ENCODE measurements at regions not wholly inside any gene's neighbourhood (a gene's known extent, or its start where the extent isn't known, plus 50 kb on each side); places are given as distances from the start of the nearest gene placed in this dataset.
"Not testable (repeated sequence)": the region's sequence is repeated elsewhere in the genome, so short reads cannot be mapped to it uniquely, and the experiment has no call there.

DNA sequence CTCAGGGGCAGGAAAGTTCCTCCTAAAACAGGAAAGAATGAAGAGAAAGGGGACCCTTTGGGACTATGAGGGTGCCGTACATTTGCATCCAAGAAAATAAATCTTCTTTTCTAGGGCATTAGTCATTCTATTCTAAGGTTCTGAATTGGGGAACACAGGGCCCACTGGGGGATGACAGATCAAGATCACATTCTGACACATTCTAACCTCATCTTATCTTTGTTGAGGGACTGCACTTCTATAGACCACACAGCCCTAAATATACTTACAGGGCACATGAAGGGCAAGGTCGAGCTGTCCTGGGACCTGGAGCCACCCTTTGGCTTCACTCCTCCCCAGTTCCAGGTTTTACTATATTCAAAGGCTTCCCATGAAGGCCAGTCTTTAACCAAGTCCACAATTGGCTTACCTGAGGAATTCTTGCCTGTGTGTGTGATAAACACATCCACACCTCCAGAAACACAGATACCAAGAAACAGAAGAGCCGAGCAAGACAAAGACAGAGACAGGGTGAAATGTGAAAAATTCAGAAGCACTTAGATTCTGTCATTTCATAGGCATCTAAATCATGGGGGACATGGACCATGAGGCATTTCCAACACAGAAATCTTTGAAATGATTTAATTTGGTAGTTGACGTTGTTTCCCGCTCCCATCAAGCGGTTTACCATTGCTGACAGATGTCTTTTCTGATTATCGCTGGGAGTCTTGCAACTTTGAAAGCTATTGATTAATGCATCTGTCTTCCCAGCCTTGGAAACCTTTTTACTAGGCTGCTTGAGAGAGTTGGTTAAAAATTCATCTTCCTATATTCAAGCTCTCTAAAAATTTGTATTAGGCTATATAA, 75.8 kb downstream of the CCDC71L start:
- H3K27ac ChIP-seq (ENCODE audit: low read depth, low read length), result no peak overlapping the region
- 76 to 86% (median 84%) methylated on average over 7 of the region's 7 CpGs for WGBS, 3 donors

DNA sequence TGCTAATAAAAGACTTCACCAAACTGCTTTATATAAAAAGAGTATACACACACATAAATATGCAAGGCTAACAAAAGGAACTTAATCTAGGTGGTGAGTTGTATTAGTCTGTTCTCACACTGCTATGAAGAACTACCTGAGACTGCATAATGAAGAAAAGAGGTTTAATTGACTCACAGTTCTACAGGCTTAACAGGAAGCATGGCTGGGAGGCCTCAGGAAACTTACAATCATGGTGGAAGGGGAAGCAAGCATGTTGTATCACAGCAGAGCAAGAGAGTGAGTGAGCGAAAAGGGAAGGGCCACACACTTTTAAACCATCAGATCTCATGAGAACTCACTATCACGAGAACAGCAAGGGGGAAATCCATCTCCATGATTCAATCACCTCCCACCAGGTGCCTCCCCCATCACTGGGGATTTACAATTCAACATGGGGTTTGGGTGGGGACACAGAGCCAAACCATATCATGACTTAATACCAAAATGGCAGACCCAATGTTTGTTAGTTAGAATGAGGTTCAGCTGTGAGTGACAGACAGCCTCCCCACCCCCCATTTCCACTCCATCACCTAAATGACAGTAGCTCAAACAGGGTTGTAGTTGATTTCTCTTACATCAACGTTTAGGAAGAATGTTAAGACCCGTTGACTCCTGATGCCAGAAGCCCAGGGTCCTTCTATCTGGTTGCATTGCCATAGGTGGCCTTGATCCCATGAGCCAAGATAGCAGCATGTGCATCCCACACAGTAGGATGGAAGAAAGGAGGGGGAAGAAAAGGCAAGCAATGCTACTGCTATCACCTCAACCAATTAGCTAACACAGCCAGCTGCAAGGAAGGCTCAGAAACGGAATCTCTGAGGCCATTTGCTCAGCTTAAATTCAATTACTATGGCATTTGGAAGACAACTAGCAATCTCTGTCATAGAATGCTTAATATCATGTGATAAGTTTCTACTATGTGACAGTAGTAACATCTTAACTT, 77.0 kb downstream of the CCDC71L start:
- H3K27ac ChIP-seq (ENCODE audit: low read depth, low read length), result no peak overlapping the region
- 74 to 85% (median 83%) methylated on average over 5 of the region's 5 CpGs for WGBS, 3 donors

- H3K27ac ChIP-seq (ENCODE audit: low read depth, low read length), result no peak overlapping the region
- WGBS, 3 donors, result 76 to 93% (median 89%) methylated on average over 2 of the region's 2 CpGs
Observed at GRCh38 chr7:106583100-106583499, 77.9 kb downstream of the CCDC71L start.

DNA sequence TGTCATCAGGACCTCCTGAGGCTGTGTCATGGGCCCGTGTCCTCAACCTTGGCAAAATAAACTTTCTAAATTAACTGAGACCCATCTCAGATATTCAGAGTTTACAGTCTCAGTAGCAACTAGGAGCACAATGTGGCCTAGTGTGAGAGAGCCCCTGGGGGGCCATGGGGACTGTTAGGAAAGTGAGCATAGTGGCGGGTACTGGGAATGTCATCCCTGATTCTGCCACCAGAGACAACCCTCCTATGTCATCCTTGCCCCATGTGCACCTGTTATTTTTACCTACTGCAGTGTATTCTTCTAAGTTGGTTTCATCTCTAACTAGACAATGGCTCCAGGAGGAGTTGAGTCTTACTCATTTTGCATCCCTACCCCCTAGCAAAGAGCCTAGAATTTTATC, 78.6 kb downstream of the CCDC71L start:
- H3K27ac ChIP-seq (ENCODE audit: low read depth, low read length), result no peak overlapping the region
- 80 to 88% (median 84%) methylated on average over 2 of the region's 2 CpGs for WGBS, 3 donors

- WGBS, 3 donors, result 93 to 97% (median 93%) methylated on average over 10 to 13 of the region's 13 CpGs
- H3K27ac ChIP-seq (ENCODE audit: low read depth, low read length), result not testable (repeated sequence)
Observed at GRCh38 chr7:106579086-106579485, 81.9 kb downstream of the CCDC71L start.

DNA sequence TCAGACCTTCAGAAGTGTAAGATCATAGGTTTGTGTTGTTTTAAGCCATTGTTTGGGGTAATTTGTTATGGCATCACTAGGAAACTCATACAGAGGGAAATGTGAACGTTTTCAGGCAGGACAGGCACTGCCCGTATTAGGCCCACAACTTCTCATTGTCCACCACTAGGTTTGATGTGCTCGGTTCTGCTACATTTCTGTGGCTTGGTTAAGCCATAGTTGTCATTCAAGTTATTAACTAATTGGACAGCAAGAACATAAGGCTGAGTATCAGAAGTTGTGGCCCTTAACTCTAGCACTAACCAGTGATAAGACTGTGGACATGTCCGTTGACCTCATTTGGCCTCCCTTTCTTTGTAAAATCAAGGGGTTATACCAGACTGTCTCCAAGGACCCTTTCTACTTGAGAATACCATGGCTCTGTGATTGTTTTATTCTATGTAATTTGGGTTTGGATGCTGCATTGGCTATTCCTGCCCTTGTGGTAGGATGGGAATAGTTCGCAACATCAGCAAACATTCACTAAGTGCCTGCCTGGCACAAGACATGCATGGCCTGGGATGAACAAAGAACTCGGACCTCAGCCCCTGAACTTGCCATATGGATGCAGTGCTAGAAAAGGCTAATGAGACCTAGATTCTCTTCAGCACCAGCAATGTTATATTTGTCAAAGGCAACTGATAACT, 85.7 kb downstream of the CCDC71L start:
- no peak overlapping the region for H3K27ac ChIP-seq (ENCODE audit: low read depth, low read length)
- 88 to 92% (median 90%) methylated on average over 6 of the region's 6 CpGs for WGBS, 3 donors

DNA sequence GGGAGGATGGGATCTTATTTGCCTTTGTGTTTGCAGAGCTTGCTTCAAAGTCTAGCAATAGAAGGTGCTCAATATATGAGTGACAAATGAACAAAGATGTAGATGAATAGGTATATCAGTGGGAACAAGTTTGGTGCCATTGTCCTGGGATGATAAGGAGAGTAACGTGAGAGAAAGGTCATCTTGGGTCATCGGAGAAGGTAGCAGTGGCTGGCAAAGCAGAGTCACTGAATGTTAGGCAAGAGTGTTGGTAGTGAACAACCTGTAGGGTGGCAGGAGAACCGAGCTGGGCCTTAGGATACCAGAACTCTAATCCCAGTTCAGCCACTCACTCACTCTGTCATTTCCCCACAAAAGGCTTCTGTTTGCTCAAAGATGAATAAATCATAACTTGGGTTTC, 87.2 kb downstream of the CCDC71L start:
- H3K27ac ChIP-seq (ENCODE audit: low read depth, low read length), result no peak overlapping the region
- WGBS, 3 donors, result 54 to 91% (median 84%) methylated on average over 3 of the region's 3 CpGs

- no peak overlapping the region for H3K27ac ChIP-seq (ENCODE audit: low read depth, low read length)
- WGBS, 3 donors, result 83 to 89% (median 83%) methylated on average over 1 of the region's 1 CpG
Observed at GRCh38 chr7:106573125-106573663, 87.8 kb downstream of the CCDC71L start.

- 75 to 90% (median 80%) methylated on average over 3 of the region's 3 CpGs for WGBS, 3 donors
- no peak overlapping the region for H3K27ac ChIP-seq (ENCODE audit: low read depth, low read length)
Observed at GRCh38 chr7:106572394-106573124, 88.4 kb downstream of the CCDC71L start.

- H3K27ac ChIP-seq (ENCODE audit: low read depth, low read length), result no peak overlapping the region
- WGBS, 3 donors, result 77 to 85% (median 80%) methylated on average over 3 of the region's 3 CpGs
Observed at GRCh38 chr7:106571563-106571962, 89.4 kb downstream of the CCDC71L start.

GRCh38 chr7:106570948-106571418, 90.0 kb downstream of the CCDC71L start:
- no peak overlapping the region for H3K27ac ChIP-seq (ENCODE audit: low read depth, low read length)
- 51 to 61% (median 57%) methylated on average over 5 of the region's 5 CpGs for WGBS, 3 donors

GRCh38 chr7:106570146-106570545, 90.8 kb downstream of the CCDC71L start:
- H3K27ac ChIP-seq (ENCODE audit: low read depth, low read length), result no peak overlapping the region
- 92 to 94% (median 93%) methylated on average over 2 of the region's 2 CpGs for WGBS, 3 donors

DNA sequence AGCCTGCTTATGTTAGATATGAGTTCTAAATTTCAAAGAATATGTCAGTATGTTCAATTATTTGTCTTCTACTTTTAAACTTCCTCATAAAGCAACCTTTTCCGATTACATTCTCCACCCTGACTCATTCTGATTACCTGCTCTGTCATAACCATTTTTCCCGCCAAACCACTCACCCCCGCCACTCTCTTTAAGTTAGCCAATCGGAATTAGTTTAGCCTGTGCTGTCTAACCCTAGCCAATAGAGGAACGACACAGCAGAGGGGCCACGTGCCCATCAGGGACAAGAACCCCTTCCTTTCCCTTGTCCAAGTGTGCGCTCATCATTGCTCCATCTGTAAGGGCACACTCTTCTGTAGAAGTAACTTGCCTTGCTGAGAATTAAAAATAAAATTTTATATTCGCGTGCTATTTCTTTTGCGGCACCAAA, 91.4 kb downstream of the CCDC71L start:
- no peak overlapping the region for H3K27ac ChIP-seq (ENCODE audit: low read depth, low read length)
- 88 to 94% (median 88%) methylated on average over 10 of the region's 10 CpGs for WGBS, 3 donors

DNA sequence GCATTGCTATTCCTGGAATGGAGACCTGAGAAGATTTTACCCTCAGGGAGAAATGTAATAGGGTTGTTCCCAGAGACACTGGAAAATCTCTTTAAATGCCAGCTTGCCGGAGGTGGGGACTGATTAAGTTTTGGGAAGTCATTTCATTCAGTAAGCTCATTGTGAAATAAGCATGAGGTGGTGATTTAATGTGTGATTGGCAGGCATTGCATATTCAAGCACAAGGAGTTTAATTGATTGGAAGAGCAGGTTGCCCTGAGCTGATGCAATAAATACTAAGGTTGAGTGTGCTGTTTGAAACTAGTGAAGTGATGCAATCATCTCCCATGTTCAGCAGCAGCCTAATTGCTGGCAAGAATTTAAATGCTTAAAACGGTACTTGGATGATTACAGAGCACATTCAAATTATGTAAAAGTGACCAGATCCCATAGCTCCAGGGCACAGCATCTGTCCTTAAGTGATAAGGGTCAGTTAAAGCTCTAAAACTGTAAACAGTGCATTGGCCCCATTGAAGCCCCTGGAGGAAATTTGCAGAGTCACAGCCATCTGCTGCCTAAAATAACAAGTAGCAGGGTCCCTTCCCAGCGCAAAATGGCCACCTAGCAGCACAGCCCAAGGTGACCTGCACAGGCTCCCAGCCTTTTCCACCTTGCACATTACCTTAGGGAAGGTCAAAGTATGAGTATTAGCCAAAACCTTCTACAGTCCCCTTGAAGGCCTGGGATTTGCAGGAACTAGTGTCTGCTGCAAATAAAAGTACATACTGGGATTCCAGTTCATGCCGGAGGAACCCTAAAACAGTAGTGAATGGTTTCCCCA, 92.1 kb downstream of the CCDC71L start:
- no peak overlapping the region for H3K27ac ChIP-seq (ENCODE audit: low read depth, low read length)
- 54 to 60% (median 60%) methylated on average over 4 of the region's 4 CpGs for WGBS, 3 donors

DNA sequence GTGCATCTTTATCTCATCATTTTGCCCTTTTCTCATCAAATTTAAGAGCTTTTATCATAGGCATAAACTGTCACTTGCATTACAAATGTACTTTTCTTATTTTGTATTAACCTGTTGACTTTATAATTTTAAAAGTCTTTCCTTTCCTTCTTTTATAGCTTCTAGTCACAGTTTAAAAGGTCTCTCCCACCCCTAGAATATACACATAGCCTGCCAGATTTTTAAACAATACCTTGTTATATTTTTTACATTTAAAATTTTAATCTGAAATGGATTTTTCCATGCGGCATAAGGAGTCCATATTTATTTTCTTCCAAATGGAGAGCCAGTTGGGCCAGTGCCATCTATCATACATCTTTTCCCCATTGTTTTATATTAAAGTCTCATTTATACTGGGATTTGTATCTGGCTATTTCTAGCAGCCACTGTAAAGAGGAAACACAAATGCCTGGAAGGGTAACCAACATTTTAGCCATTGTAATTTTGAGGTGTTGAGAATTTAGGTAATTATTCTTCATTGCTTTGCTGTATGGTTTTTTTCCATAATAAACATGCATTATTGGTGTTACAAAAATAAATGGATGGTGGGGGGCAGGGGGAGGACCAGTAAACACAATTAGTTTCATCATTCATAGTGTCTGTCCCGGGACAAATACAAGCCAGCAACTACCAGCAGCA, 92.8 kb downstream of the CCDC71L start:
- 66 to 73% (median 67%) methylated on average over 2 of the region's 2 CpGs for WGBS, 3 donors
- H3K27ac ChIP-seq (ENCODE audit: low read depth, low read length), result no peak overlapping the region

- not testable (repeated sequence) for H3K27ac ChIP-seq (ENCODE audit: low read depth, low read length)
- 84 to 89% (median 88%) methylated on average over 15 of the region's 15 CpGs for WGBS, 3 donors
Observed at GRCh38 chr7:106567204-106568001, 93.6 kb downstream of the CCDC71L start.
